Germinal center (tissue), 1 donor: ENCODE measurements at regions not wholly inside any gene's neighbourhood (a gene's known extent, or its start where the extent isn't known, plus 50 kb on each side); places are given as distances from the start of the nearest gene placed in this dataset.
"Not testable (repeated sequence)": the region's sequence is repeated elsewhere in the genome, so short reads cannot be mapped to it uniquely, and the experiment has no call there.

ENCODE experiments used
- DNase-seq: peaks from one replicate; pipeline ENCODE4 v3.0.0; 2012; ENCODE audit warnings: mixed read lengths, low spot score

DNA sequence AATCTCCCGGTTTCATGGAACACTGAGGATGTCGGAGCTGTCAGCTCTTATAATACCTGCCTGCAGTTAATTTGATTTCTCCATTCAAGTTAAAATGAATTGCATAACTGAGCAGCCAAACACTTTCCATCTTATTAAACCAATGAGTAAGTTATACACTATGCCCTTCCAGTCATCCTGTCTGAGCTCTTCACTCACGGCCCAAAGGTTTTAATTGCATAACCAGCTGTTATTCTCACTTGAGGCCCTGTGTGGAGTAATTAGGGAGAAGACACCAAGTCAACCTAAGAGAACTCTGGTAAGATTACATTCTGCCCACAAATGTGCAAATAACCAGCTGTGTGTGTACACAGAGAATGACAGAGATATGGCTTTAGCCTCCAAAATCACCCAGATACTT, 303.5 kb downstream of the TBC1D4 start:
- DNase-seq = no peak

DNA sequence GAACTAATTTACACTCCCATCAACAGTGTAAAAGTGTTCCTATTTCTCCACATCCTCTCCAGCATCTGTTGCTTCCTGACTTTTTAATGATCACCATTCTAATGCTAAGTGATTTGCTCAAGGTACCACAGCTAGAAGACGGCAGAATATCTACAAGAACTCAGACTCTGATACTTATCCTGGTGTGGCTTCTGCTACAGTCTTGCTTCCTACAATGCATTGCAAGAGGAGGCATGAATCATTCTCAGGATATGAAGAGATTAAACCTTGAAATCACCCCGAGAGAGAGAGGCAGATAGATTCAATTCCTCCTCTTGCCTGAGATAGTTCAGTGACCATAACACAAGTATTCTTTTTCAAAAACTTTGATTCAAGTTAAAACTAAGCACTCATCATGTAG, 306.4 kb downstream of the TBC1D4 start:
- DNase-seq = no peak

DNA sequence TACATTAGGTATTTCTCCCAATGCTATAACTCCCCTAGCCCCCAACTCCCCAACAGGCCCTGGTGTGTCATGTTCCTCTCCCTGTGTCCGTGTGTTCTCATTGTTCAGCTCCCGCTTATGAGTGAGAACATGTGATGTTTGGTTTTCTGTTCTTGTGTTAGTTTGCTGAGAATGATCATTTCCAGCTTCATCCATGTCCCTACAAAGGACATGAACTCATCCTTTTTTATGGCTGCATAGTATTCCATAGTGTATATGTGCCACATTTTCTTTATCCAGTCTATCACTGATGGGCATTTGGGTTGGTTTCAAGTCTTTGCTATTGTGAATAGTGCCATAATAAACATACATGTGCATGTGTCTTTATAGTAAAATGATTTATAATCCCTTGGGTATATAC, 306.9 kb downstream of the TBC1D4 start:
- not testable (repeated sequence) for DNase-seq

DNA sequence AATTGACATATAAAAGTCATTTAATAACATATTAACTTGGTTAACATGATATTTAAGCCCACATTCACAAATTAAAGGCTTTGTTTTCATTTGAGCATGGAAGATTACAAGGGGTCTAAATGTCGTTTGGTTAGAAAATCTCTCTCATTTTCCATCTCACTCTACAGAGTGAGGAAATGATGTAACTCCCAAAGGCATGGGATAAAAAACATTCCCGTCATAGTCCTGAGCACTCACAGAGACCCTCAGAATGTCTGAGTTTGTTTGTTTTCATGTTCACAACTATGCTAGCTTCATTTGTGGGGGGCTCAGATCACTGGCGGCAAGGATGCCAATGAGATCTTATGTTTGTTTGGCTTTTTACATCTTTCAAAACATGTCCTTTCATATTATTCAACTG, 307.5 kb downstream of the TBC1D4 start:
- DNase-seq = no peak

DNA sequence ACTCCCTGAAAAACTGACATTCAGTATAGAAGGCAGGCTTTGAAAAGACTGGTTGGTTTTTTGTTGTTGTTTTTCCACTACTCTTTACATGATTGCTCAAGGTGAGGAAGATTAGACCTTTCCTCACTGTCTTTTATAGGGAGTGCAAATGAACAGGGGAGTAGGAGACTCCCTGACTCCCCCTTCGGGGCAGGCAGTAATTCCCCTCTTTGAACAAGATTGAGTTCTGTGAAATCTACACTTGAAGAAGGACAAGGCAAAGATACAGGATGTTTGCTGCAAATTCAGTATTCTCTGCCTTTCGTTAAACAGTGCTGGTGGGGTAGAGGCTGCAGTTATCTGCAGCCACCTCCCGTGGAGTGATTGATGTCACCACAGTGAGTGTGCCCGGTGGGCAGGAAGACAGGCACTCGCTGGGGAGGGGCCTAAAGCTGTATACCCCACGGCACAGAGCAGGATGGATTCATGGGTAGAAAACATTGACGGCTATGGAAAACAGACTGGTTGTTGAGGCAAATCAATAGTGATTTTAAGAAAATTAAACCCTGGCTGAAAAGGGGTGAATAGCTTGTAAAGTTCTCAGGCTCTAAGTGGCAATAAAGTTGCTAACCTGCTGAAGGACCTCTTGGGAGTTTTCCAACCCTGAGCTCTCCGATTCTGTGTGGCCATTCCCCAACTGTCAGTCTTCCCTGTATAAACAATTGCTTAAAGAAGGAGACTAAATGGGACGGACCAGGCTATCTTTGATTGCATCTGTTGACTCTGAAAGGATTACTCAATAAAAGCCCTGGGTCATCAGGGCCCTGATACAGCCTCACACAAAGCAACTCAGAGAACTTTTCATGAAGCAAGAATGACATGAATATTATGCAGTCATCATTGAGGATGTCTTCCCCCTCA, 308.3 kb downstream of the TBC1D4 start:
- DNase-seq = no peak

DNA sequence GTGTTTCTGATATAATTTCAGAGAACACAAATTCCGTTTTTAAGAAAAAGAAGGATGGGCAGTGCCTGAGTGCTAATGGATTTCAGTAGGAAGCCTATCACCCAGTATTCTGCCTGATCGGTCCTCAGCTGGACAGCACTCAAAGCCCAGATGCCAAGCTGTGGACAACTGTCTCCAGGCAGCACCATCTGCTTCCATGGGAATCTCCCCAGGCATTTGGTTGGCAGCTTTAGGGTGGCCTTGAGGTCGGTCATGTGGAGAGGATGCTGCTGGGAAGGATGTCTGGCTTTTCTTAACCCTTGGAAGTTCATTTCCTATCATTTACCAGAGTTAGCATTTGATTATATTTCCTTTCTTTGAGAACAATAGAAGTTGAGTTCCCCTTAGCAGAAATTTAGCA, 311.7 kb downstream of the TBC1D4 start:
- DNase-seq = no peak

DNA sequence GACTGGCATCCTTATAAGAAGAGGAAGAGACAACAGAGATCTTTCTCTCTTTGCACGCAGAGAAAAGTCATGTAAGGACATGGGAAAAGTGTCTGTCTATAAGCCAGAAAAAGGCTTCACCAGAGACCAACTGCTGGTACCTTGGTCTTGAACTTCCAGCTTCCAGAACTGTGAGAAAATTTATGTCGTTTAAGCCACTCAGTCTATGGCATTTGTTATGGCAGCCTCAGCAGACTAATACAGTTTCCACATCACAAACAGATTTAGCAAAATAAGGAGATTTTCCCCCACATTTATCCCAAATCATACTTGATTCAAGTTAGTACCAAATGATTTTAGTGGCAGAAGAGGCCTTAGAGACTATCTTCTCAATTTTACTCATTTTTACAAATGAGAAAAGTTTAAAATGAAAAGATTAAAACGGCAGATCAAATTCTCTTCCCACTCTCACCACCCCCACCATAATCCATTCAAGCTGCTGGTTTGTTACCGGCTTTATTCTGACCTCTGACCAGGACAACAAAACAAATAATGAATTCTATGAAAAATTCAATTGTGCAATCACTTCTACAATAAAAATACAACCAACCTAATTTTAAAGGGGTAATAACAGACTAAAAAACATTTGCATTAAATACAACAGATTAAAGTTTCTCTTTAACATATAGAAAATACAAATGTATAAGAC, 316.3 kb downstream of the TBC1D4 start:
- no peak for DNase-seq

DNA sequence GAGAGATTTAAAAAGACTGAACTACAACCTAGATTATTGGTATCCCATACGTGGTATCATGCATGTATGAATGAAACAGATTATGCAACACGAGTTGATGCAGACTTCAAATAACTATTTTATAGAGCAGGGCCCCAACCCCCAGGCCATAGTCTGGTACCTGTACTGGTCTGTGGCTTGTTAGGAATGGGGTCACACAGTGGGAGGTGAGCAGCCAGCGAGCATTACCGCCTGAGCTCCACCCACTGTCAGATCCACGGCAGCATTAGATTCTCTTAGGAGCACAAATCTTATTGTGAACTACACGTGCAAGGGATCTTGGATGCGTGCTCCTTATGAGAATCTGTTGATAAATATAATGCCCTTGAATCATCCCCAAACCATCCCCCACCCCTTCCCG, 320.2 kb downstream of the TBC1D4 start:
- no peak for DNase-seq

DNA sequence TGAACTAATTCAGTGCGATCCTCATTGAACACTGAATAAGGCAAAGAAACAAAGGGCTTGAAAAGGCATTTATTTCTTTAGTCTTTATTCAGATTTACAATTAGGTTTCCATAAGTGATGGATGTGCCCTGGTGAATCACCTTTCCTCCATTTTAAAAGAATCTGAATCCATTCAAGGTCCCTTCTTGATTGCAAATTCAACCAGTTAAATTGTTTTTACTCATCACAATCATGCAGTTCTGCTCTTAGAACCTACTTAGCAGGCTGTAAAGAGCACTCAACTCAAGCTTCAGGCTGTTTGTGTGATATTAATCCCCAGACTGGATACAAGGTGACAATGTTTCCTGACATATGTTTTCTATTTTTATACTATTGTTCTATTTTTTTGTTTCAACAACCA, 321.0 kb downstream of the TBC1D4 start:
- DNase-seq = no peak

DNA sequence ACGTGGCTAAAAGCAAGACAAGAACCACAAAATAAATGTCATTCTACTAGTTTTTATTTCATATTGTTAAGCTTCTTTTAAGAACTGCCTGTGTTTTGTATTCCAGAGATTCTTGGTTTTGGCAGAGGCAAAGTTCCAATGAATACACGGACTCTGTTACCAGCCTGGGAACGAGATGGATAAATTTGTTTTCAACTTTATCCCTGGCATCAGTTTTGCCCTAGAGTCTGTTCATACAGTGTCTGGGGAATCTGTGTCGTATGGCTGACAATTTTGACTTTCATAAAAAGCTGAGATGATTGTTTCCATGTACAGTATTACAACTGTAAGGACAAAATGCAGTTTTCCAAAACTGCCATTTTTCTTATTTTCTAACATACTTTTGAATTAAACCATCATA, 327.6 kb downstream of the TBC1D4 start:
- DNase-seq = no peak

DNA sequence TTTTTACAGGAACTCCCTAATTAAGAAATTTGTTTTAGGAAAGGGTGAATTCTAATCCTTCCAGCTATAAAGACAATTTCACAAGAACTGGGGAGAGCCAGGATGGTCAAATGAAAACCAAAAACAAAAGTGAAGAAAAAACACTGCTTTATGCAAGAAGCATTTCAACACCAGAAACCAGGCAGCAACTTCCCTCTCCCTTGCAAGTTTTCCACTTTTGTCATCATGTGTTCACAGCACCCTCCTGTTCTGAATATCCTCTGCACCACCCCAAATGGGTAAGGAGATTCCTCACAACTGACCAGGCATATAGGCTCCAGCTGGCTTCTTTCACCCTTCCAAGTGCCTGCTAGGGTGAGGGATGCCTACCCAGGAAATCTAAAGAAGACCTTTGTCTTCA, 328.1 kb downstream of the TBC1D4 start:
- no peak for DNase-seq

DNA sequence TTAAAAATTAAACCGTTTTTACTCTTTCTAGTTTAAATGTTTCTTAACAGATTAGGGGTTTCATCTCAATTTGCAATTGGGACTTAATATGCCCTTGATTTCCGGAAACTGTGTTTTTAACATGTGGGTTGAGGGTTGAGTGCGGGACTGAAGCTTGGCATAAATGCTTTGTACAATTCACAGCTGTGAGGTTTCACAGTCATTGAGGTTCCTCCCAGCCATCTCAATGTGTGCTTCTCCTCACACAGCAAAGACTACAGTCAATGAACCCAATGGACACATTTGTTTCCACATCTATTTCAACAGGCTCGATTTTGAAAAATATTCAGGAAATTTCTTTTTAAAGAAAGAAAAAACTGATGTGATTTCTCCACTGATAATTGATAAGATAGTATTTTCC, 328.6 kb downstream of the TBC1D4 start:
- DNase-seq = no peak

DNA sequence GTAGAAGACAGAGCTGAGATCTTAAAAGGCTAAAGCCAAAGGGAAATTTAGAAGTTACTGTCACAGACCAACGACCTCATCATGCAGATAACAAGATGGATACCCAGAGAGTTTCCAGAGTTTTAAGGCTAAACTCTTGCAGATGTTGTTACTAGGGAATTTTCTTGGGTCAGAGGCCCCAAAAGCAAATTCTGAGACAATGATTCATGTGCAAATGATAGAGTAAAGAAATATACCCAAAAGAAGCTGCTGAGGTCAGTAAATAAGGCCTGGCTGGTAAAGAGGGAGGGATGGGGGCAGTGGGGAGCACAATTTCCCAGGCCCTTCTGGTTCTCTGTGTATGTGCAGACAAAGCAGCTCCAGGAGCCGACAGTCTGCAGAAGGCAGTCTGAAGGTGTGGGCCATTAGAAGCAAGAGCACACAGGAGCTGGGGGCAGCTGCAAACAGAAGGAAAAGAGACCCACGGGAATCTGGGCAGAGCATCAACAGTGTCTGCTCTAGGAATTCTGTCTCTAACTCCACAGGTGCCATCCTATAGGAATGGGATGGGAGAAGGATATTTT, 330.8 kb downstream of the TBC1D4 start:
- DNase-seq = no peak

DNA sequence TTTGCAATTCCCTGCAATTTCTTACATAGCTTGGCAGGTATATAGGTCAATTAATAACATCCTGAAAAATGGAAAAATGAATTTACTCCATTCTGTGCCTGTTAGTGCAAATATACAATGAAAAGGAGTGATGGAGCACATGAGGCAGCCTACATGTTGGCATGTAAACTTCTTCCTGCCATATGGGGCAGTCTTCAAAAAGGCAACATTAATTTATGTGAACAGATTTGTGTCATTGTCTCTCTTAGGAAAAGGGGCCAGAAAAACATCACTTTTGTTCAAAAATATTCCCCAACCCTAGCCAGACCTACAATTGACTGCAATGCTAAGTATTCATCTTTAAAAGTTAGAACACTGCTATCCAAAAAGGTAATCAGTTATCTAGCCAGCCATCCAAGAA, 332.2 kb downstream of the TBC1D4 start:
- no peak for DNase-seq

DNA sequence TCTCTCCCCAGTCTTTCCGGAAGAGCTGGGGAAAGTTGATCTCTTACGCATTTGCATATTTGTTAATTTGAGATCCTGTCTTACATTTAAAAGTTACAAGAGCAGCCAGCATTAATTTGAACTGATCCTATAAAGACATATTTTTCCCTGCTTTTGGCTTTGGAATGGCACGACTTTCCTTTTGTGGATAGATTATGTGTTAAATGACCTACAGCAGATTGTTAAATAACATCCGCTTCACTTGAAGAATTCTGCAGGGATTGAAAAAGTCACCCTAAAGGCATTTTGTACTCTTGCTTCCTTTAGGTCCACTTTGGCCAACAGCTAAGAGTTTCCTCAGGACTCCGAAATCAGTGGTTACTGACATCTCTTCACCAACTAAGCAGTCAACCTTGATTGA, 334.0 kb downstream of the TBC1D4 start:
- no peak for DNase-seq

DNA sequence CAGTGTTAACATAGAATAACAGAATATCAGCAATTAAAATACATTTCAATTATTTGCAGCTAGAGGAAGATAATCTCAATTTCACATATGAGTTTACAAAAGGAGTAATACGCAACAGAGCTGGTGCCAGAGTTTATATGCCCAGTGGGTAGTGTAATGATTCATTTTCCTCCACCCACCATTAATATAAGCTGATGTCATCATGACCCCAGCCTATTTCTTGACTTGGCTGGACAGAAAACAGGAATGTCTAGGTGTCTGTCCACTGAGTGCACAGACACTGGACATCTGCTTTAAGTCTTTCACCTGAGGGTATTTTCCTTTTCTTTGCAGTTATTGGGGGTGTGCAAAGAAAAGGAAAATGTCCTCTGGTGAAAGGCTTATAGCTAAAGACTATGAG, 335.5 kb downstream of the TBC1D4 start:
- no peak for DNase-seq

DNA sequence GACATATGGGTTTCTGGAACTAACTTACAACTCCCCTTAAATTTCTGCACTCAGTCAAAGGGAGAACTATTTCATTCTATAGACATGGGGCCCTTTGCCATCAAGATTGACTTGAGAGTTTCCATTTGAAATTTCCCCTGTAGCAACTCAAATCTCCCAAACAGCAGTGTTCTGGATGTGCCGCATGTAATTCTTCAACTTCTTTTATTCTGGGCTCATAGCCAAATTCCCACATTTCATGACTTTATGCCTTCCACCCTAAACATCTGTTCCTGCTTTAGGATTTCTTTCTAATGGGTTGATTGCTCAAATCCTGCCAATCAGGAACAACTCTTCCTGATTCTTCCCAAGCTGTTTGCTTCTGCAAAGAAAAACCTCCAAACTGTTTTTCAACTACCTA, 336.0 kb downstream of the TBC1D4 start:
- DNase-seq = no peak

DNA sequence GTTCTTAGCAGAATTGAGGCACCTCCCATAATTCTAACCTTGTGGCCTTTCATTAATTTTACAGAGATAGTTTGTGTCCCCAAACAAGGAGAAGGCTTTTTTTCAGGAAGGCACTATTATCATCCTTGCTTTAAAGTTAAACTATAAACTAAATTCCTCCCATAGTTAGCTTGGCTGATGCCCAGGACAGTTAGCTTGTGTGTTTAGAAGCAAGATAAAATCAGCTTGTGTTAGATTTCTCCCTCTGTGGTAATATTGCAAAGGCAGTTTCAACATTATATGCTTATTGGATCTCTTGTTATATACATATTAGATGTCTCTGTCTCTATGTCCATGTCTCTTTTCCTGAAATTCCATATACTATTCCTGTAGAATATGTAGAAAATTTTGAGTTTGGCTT, 342.7 kb downstream of the TBC1D4 start:
- no peak for DNase-seq

DNA sequence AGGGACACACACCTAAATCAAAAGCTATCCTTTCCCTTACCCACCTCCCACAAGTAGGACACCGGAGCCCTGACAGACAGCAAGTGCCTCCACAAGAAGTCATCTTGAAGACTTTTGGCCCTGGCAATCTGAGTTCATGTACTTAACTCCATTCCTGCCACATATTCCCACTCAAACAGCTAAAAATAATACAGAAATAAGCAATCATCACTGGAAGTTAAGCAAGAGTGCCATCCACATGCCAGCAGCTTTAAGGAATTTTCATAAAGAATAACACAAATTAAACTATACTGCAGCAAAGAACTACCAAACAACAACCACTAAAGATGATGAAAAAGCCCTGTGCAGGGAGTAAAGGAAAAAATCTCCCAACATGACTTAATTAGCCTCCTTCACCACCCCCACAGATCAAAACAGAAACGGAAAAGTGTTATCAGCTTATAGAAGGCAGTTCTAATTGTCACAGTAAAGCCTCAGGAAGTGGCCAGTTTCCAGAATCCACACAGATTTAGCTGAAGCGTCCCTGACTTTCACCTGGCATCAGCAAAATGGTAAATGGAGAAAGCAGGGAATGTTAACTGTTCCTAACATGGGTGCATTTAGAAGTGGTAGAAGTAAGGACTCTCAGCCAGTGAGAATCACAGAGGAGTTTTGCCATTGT, 343.9 kb downstream of the TBC1D4 start:
- DNase-seq = no peak

DNA sequence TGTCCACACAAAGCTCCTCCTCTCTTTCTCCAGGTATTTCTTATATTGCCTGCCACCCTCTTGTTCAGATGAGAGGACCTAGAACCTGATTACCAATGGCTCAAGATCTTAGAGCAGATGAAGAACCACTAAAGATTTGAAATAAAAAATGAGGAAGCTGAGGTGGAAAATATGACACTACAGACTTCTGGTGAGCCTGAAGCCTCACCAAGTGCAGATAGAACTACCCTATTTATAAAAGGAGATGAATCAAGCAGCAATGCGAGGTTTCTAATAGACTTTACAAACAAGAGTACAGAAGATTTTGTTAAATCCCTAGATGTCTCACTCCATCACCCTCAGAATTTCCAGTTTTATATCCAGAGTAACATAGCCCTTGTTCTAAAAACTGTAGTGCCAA, 345.8 kb downstream of the TBC1D4 start:
- DNase-seq = no peak

DNA sequence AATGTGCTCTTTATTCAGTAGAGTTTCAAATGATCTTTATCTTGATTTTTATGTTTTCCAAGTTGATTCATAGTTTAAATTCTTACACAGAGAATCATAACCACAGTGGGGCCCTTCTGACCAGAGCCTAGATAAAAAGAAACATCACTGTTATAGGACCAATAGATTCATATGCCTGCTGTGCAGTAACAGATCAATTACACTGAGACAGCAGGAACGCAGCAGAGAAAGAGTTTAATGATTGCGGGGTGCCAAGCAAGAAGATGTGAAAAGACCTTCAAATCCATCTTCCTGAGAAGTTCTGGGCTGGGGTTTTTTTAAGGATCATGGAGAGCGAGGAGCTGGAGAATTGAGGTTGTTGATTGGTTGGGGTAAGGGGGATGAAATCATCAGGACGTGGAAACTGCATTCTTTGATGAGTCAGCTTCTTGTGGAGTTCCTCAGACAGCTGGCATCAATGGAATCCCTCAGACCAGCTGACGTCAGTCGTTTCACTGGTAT, 346.6 kb downstream of the TBC1D4 start:
- no peak for DNase-seq
